ENCODE measurements at regions not wholly inside any gene's neighbourhood (a gene's known extent, or its start where the extent isn't known, plus 50 kb on each side); places are given as distances from the start of the nearest gene placed in this dataset.

- intact Hi-C loops (cut with micrococcal nuclease; ENCODE audit: unreplicated experiment) = no loop called here
- no peak for DNase-seq (ENCODE audit: low spot score)
- TF ChIP-seq EZH2phosphoT487 (IDR thresholded peaks at IDR 0.05; ENCODE audit: borderline replicate concordance, low read depth, low read length) (no peak), CTCF (conservative IDR thresholded peaks at IDR 0.05; ENCODE audit: low read length) (no peak)
- Histone ChIP-seq H3K9me2 (ENCODE audit: insufficient read depth, low read length) (no peaks in the 10 kb centered on the region), H3K36me3 (ENCODE audit: insufficient read depth, low read length) (no peaks in the 10 kb centered on the region), H3K4me1 (ENCODE audit: insufficient read depth, low read length, poor library complexity, severe bottlenecking) (no peaks in the 10 kb centered on the region), H3K27ac (ENCODE audit: low read depth, low read length, poor library complexity, severe bottlenecking) (no peak overlapping the region), H3K79me2 (ENCODE audit: insufficient read depth, low read depth, low read length) (no peaks in the 10 kb centered on the region), H3K4me2 (ENCODE audit: low read length) (no peak overlapping the region), H4K20me1 (ENCODE audit: insufficient read depth, low read length) (no peaks in the 10 kb centered on the region), H3K9me3 (ENCODE audit: low read length) (no peaks in the 10 kb centered on the region), H3K4me3 (ENCODE audit: low read depth, low read length, poor library complexity, severe bottlenecking) (no peak overlapping the region), H2AFZ (ENCODE audit: low read length) (no peak overlapping the region)
- no TSS peak for BruUV-seq (replicated peaks)
- POLR2A ChIA-PET = interaction anchor here (0.6 kb wide), 1 partner anchor 180 kb away, joined by 3 read pairs; no protein-coding TSS in a partner anchor
- CTCF ChIA-PET (ENCODE audit: unreplicated experiment) = no interaction called here
Measured at GRCh38 chr12:91687052-91688017, 458.3 kb downstream of the BTG1 start.

GRCh38 chr12:91685917-91686316 lies 459.7 kb downstream of the BTG1 start:
- Histone ChIP-seq H3K4me2 (ENCODE audit: low read length) (no peak overlapping the region), H3K9me3 (ENCODE audit: low read length) (no peaks in the 10 kb centered on the region)

More at GRCh38 chr12:91685917-91686316, 459.7 kb downstream of the BTG1 start:
- DNase-seq (ENCODE audit: low spot score) = no peak
- Histone ChIP-seq H3K4me3 (ENCODE audit: low read depth, low read length, poor library complexity, severe bottlenecking) (no peak overlapping the region), H3K79me2 (ENCODE audit: insufficient read depth, low read depth, low read length) (no peaks in the 10 kb centered on the region), H3K27ac (ENCODE audit: low read depth, low read length, poor library complexity, severe bottlenecking) (no peak overlapping the region), H2AFZ (ENCODE audit: low read length) (no peak overlapping the region), H3K9me2 (ENCODE audit: insufficient read depth, low read length) (no peaks in the 10 kb centered on the region), H4K20me1 (ENCODE audit: insufficient read depth, low read length) (no peaks in the 10 kb centered on the region), H3K36me3 (ENCODE audit: insufficient read depth, low read length) (no peaks in the 10 kb centered on the region), H3K4me1 (ENCODE audit: insufficient read depth, low read length, poor library complexity, severe bottlenecking) (no peaks in the 10 kb centered on the region)
- TF ChIP-seq EZH2phosphoT487 (IDR thresholded peaks at IDR 0.05; ENCODE audit: borderline replicate concordance, low read depth, low read length) = no peak
- no peak for TF ChIP-seq CTCF (conservative IDR thresholded peaks at IDR 0.05; ENCODE audit: low read length)
- POLR2A ChIA-PET = no interaction called here
- CTCF ChIA-PET (ENCODE audit: unreplicated experiment) = no interaction called here
- intact Hi-C loops (cut with micrococcal nuclease; ENCODE audit: unreplicated experiment) = no loop called here
- BruUV-seq (replicated peaks) = no TSS peak
